ENCODE measurements at regions not wholly inside any gene's neighbourhood (a gene's known extent, or its start where the extent isn't known, plus 50 kb on each side); places are given as distances from the start of the nearest gene placed in this dataset.

- no peak for TF ChIP-seq POLR2AphosphoS5 (IDR thresholded peaks at IDR 0.05; ENCODE audit: low read depth)
- no peak for TF ChIP-seq GABPA (IDR thresholded peaks at IDR 0.05; ENCODE audit: low read depth)
- TF ChIP-seq CTCF (IDR thresholded peaks at IDR 0.05; ENCODE audit: insufficient read depth, low read length), result no peak
- no peak for TF ChIP-seq SPI1 (IDR thresholded peaks at IDR 0.05; ENCODE audit: borderline replicate concordance, low read depth)
- TF ChIP-seq, protein P1, sequence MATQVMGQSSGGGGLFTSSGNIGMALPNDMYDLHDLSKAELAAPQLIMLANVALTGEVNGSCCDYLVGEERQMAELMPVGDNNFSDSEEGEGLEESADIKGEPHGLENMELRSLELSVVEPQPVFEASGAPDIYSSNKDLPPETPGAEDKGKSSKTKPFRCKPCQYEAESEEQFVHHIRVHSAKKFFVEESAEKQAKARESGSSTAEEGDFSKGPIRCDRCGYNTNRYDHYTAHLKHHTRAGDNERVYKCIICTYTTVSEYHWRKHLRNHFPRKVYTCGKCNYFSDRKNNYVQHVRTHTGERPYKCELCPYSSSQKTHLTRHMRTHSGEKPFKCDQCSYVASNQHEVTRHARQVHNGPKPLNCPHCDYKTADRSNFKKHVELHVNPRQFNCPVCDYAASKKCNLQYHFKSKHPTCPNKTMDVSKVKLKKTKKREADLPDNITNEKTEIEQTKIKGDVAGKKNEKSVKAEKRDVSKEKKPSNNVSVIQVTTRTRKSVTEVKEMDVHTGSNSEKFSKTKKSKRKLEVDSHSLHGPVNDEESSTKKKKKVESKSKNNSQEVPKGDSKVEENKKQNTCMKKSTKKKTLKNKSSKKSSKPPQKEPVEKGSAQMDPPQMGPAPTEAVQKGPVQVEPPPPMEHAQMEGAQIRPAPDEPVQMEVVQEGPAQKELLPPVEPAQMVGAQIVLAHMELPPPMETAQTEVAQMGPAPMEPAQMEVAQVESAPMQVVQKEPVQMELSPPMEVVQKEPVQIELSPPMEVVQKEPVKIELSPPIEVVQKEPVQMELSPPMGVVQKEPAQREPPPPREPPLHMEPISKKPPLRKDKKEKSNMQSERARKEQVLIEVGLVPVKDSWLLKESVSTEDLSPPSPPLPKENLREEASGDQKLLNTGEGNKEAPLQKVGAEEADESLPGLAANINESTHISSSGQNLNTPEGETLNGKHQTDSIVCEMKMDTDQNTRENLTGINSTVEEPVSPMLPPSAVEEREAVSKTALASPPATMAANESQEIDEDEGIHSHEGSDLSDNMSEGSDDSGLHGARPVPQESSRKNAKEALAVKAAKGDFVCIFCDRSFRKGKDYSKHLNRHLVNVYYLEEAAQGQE (IDR thresholded peaks at IDR 0.05; ENCODE audit: insufficient replicate concordance, low read depth), result no peak
- H3K27ac ChIP-seq (replicated peaks), result no peak overlapping the region
- DNase-seq (ENCODE audit: low read depth in 1 of 2, low spot score in 1 of 2), result no peak
- H3K27me3 ChIP-seq (ENCODE audit: insufficient read depth, poor library complexity, severe bottlenecking), result peaks cover 6% of the 10 kb centered on the region
- no peak overlapping the region for H3K4me3 ChIP-seq (replicated peaks; ENCODE audit: insufficient read depth, low read length)
Measured at GRCh38 chr14:51573607-51574006, 78.1 kb upstream of the FRMD6 start.

DNA sequence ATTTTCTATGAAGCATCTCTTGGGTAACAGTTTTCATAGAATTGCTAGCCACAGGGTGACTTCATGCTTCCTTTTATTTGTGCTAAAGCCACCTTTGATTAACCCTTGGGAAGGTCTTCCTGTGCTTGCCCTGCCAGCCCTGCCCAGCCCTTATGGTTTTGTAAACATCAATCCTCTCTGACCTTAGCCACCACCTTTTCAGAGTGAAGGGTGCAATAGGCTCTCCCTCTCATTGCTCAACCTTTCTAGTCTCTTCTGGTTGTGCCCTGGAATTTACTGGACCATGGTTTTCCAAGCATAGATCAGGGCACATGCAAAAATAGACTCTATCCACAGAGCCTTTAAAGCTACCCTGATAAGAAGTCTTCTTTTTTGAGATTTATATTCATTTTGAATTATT lies 77.7 kb upstream of the FRMD6 start:
- TF ChIP-seq SPI1 (IDR thresholded peaks at IDR 0.05; ENCODE audit: borderline replicate concordance, low read depth), result no peak
- no peak for TF ChIP-seq POLR2AphosphoS5 (IDR thresholded peaks at IDR 0.05; ENCODE audit: low read depth)
- TF ChIP-seq, protein P1 (IDR thresholded peaks at IDR 0.05; ENCODE audit: insufficient replicate concordance, low read depth), result no peak
- TF ChIP-seq GABPA (IDR thresholded peaks at IDR 0.05; ENCODE audit: low read depth), result no peak
- TF ChIP-seq CTCF (IDR thresholded peaks at IDR 0.05; ENCODE audit: insufficient read depth, low read length), result no peak
- H3K27ac ChIP-seq (replicated peaks), result no peak overlapping the region
- no peak overlapping the region for H3K4me3 ChIP-seq (replicated peaks; ENCODE audit: insufficient read depth, low read length)
- no peak for DNase-seq (ENCODE audit: low read depth in 1 of 2, low spot score in 1 of 2)
- H3K27me3 ChIP-seq (ENCODE audit: insufficient read depth, poor library complexity, severe bottlenecking), result peaks cover 6% of the 10 kb centered on the region

DNA sequence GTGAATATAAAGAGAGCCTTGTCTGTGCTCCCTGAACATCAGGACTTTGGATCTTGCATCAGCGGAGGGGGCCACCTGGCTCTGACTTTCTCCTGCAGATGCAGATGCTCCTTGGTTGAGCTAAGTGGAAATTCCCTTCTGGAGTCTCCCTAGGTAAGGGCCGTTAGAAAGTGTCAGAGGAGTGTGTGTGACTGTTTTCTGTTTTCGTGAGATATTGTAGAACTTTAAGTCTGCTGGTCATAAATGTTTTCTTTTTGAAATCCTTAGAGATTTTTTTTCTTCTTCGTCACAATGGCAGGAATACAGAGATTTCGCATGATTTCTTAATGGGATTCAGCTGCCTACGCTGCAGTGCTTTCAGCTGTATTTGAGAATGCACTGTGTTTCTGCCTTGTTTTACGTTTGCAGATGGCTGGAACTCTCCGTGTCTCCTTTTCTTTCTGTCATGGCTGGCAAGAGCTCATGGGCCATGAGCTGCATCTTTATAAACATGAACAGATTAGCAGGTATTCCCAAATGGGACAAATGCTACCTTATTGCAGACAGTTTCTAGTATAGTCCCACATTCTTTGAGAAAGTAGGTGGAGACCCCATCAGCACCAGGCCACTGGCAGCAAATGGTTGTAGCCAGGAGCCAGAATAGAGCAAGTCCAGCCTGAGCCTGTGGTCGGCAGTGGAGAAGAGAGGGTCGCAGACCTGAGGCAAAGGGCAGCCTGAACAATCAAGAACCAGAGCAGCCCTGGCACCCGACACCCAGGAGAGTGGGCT lies 76.2 kb upstream of the FRMD6 start:
- no peak for DNase-seq (ENCODE audit: low read depth in 1 of 2, low spot score in 1 of 2)
- no peak overlapping the region for H3K4me3 ChIP-seq (replicated peaks; ENCODE audit: insufficient read depth, low read length)
- H3K27me3 ChIP-seq (ENCODE audit: insufficient read depth, poor library complexity, severe bottlenecking), result peaks cover 6% of the 10 kb centered on the region
- TF ChIP-seq POLR2AphosphoS5 (IDR thresholded peaks at IDR 0.05; ENCODE audit: low read depth) (no peak), GABPA (IDR thresholded peaks at IDR 0.05; ENCODE audit: low read depth) (no peak), CTCF (IDR thresholded peaks at IDR 0.05; ENCODE audit: insufficient read depth, low read length) (no peak), SPI1 (IDR thresholded peaks at IDR 0.05; ENCODE audit: borderline replicate concordance, low read depth) (no peak)
- TF ChIP-seq, protein P1 (IDR thresholded peaks at IDR 0.05; ENCODE audit: insufficient replicate concordance, low read depth), result no peak
- H3K27ac ChIP-seq (replicated peaks), result no peak overlapping the region
